DND-41 (cell line): ENCODE measurements at regions not wholly inside any gene's neighbourhood (a gene's known extent, or its start where the extent isn't known, plus 50 kb on each side); places are given as distances from the start of the nearest gene placed in this dataset.
A peak's percentile ranks its signal among the peaks of the same experiment; 100 is the strongest.

Experiments
- ATAC-seq: fragments of 200-7000 bp; cut with Tn5 transposase; 3 replicates; pipeline ENCODE4 v1.9.1; 2021; ENCODE audit warnings: low read depth; ENCODE audit not compliant: insufficient read depth
- DNase-seq: peaks from one replicate; pipeline ENCODE4 v3.0.0-alpha.2; 2020
- H2AFZ ChIP-seq: 2 replicates; pipeline ENCODE4 v1.6.0; 2012; ENCODE audit warnings: low read depth, low read length
- H3K27ac ChIP-seq: 2 replicates; pipeline ENCODE4 v1.5.1; 2012; ENCODE audit warnings: low read length, inconsistent platforms
- H3K27me3 ChIP-seq: fragments of 200-600 bp; sonication (generic); 2 replicates; pipeline ENCODE4 v1.6.0; 2012; ENCODE audit warnings: low read length, mild to moderate bottlenecking, inconsistent platforms; ENCODE audit not compliant: insufficient read depth, poor library complexity
- H3K36me3 ChIP-seq: 2 replicates; pipeline ENCODE4 v1.5.1; 2012; ENCODE audit warnings: low read length, inconsistent platforms; ENCODE audit not compliant: insufficient read depth
- H3K4me1 ChIP-seq: 2 replicates; pipeline ENCODE4 v1.5.1; 2012; ENCODE audit warnings: mild to moderate bottlenecking, low read length; ENCODE audit not compliant: insufficient read depth
- H3K4me2 ChIP-seq: 2 replicates; pipeline ENCODE4 v1.6.0; 2012; ENCODE audit warnings: mild to moderate bottlenecking, moderate library complexity, low read length, inconsistent platforms; ENCODE audit not compliant: insufficient read depth
- H3K4me3 ChIP-seq, 2 experiments: fragments of 200-600 bp in 1 of 2; shearing (Covaris generic) in 1 of 2; 2 replicates each; pipeline ENCODE4 v1.5.1; 2012 to 2016; ENCODE audit warnings: inconsistent platforms in 2 of 2, low read length in 2 of 2, mild to moderate bottlenecking in 2 of 2, low read depth in 1 of 2, moderate library complexity in 1 of 2
- H3K79me2 ChIP-seq: 2 replicates; pipeline ENCODE4 v1.6.0; 2012; ENCODE audit warnings: low read length, inconsistent platforms; ENCODE audit not compliant: insufficient read depth
- H3K9ac ChIP-seq: 2 replicates; pipeline ENCODE4 v1.6.0; 2012; ENCODE audit warnings: low read depth, mild to moderate bottlenecking, inconsistent platforms, low read length, moderate library complexity
- H3K9me3 ChIP-seq: 2 replicates; pipeline ENCODE4 v1.5.1; 2012; ENCODE audit warnings: low read length, moderate library complexity, mild to moderate bottlenecking, inconsistent platforms; ENCODE audit not compliant: insufficient read depth, severe bottlenecking
- H4K20me1 ChIP-seq: 2 replicates; pipeline ENCODE4 v1.6.0; 2012; ENCODE audit warnings: low read length; ENCODE audit not compliant: insufficient read depth
- CTCF ChIP-seq: IDR thresholded peaks from 2 replicates; pipeline ENCODE4 v1.5.1; 2012; ENCODE audit warnings: borderline replicate concordance, low read length, moderate library complexity, mild to moderate bottlenecking; ENCODE audit not compliant: poor library complexity, severe bottlenecking; ENCODE audit errors: extremely low read depth
- EZH2 ChIP-seq: IDR thresholded peaks from 3 replicates; pipeline ENCODE4 v1.6.1; 2012; ENCODE audit warnings: borderline replicate concordance, low read depth, mild to moderate bottlenecking, moderate library complexity, low read length, inconsistent platforms; ENCODE audit not compliant: severe bottlenecking

- Histone ChIP-seq H3K4me1 (peaks cover 4% of the 10 kb centered on the region; the same call in 1 of the 2 replicates), H3K9ac (no peak overlapping the region), H3K27me3 (no peaks in the 10 kb centered on the region), H2AFZ (peak overlapping the region; percentile 33; the same call in 1 of the 2 replicates), H3K36me3 (no peaks in the 10 kb centered on the region), H3K4me2 (no peak overlapping the region), H3K27ac (no peak overlapping the region), H3K4me3 (no peak overlapping the region), H3K9me3 (no peaks in the 10 kb centered on the region), H3K79me2 (no peaks in the 10 kb centered on the region), H4K20me1 (no peaks in the 10 kb centered on the region)
- TF ChIP-seq CTCF, result no peak
- no peak for DNase-seq
- ATAC-seq, result no peak
Measured at GRCh38 chr3:31305340-31305739, 227.4 kb upstream of the STT3B start.

GRCh38 chr3:31307131-31307785, 225.5 kb upstream of the STT3B start:
- H3K36me3 ChIP-seq, result no peaks in the 10 kb centered on the region
- no peaks in the 10 kb centered on the region for H3K79me2 ChIP-seq
- no peaks in the 10 kb centered on the region for H4K20me1 ChIP-seq
- no peak for ATAC-seq
- no peak overlapping the region for H3K4me2 ChIP-seq
- no peak overlapping the region for H2AFZ ChIP-seq
- peaks cover 14% of the 10 kb centered on the region for H3K4me1 ChIP-seq
- H3K27me3 ChIP-seq, result no peaks in the 10 kb centered on the region
- H3K9ac ChIP-seq, result no peak overlapping the region
- no peak for DNase-seq
- H3K4me3 ChIP-seq, result no peak overlapping the region
- no peak overlapping the region for H3K27ac ChIP-seq
- no peaks in the 10 kb centered on the region for H3K9me3 ChIP-seq
- TF ChIP-seq EZH2, result no peak
- TF ChIP-seq CTCF, result no peak

GRCh38 chr3:31311559-31311958, 221.2 kb upstream of the STT3B start:
- Histone ChIP-seq H3K4me3 (no peak overlapping the region), H2AFZ (no peak overlapping the region), H3K9me3 (peaks cover 10% of the 10 kb centered on the region), H3K79me2 (no peaks in the 10 kb centered on the region), H3K4me2 (no peak overlapping the region), H3K36me3 (no peaks in the 10 kb centered on the region), H4K20me1 (no peaks in the 10 kb centered on the region), H3K27me3 (no peaks in the 10 kb centered on the region), H3K4me1 (peaks cover 19% of the 10 kb centered on the region), H3K27ac (no peak overlapping the region), H3K9ac (no peak overlapping the region)
- no peak for DNase-seq
- TF ChIP-seq CTCF (no peak), EZH2 (no peak)
- ATAC-seq, result 0 out of 3 replicates have a peak, but pooled peaks have one; percentile 23
